Activated B cell treated with CpG ODN at 0.5 μM for 24 hours (primary cell): ENCODE measurements at regions not wholly inside any gene's neighbourhood (a gene's known extent, or its start where the extent isn't known, plus 50 kb on each side); places are given as distances from the start of the nearest gene placed in this dataset.

Experiments used
- ATAC-seq: fragments of 200-7000 bp; cut with Tn5 transposase; one replicate; pipeline ENCODE4 v1.10.0; 2021; ENCODE audit warnings: low read depth, mild to moderate bottlenecking, moderate library complexity
- CTCF ChIA-PET: fragments of 350-600 bp; sonication (Branson Sonifier 250); formaldehyde crosslinking; loops from one replicate; lab custom pipeline; 2021; ENCODE audit warnings: antibody characterized with exemption; lab: Charles Lee
- POLR2A ChIA-PET: fragments of 350-600 bp; sonication (Branson Sonifier 250); formaldehyde crosslinking; loops from one replicate; lab custom pipeline; 2021; ENCODE audit warnings: antibody characterized with exemption; lab: Charles Lee
- DNase-seq: peaks from one replicate; pipeline ENCODE4 v3.0.0; 2022
- H3K27ac Mint-ChIP-seq: one replicate; pipeline ENCODE4 v1.8.0; 2020; ENCODE audit warnings: mixed read lengths
- H3K27me3 Mint-ChIP-seq: one replicate; pipeline ENCODE4 v1.8.0; 2021; ENCODE audit warnings: mixed read lengths
- H3K36me3 Mint-ChIP-seq: one replicate; pipeline ENCODE4 v1.8.0; 2021; ENCODE audit warnings: low read depth, mixed read lengths
- H3K4me1 Mint-ChIP-seq: one replicate; pipeline ENCODE4 v1.8.0; 2021; ENCODE audit warnings: mixed read lengths
- H3K4me3 Mint-ChIP-seq: one replicate; pipeline ENCODE4 v1.8.0; 2020; ENCODE audit warnings: mild to moderate bottlenecking, mixed read lengths
- H3K9me3 Mint-ChIP-seq: one replicate; pipeline ENCODE4 v1.8.0; 2020; ENCODE audit warnings: mixed read lengths
- CTCF ChIP-seq: fragments of 200-600 bp; IDR thresholded peaks from one replicate; pipeline ENCODE4 v1.8.0; 2022; ENCODE audit warnings: antibody characterized with exemption, mild to moderate bottlenecking
- intact Hi-C: fragments of 100-400 bp; cut with micrococcal nuclease; formaldehyde crosslinking; loops from one replicate; pipeline ENCODE4 v1.15.1; 2024

GRCh38 chr7:152975076-152975475, 215.5 kb downstream of the ACTR3B start:
- intact Hi-C loops, result no loop called here
- Mint-ChIP-seq H3K36me3 (no peaks in the 10 kb centered on the region), H3K9me3 (no peaks in the 10 kb centered on the region), H3K27me3 (peaks cover 2% of the 10 kb centered on the region), H3K4me1 (no peaks in the 10 kb centered on the region), H3K4me3 (no peak overlapping the region), H3K27ac (no peak overlapping the region)
- DNase-seq (no peak), ATAC-seq (no peak)
- POLR2A ChIA-PET, result no interaction called here
- CTCF ChIA-PET, result no interaction called here
- no peak for TF ChIP-seq CTCF

GRCh38 chr7:152979376-152979775, 219.8 kb downstream of the ACTR3B start:
- intact Hi-C loops, result no loop called here
- Mint-ChIP-seq H3K4me3 (no peak overlapping the region), H3K27me3 (peaks cover 8% of the 10 kb centered on the region), H3K36me3 (no peaks in the 10 kb centered on the region), H3K9me3 (no peaks in the 10 kb centered on the region), H3K27ac (no peak overlapping the region), H3K4me1 (no peaks in the 10 kb centered on the region)
- TF ChIP-seq CTCF, result no peak
- ATAC-seq, result no peak
- DNase-seq, result no peak
- POLR2A ChIA-PET, result no interaction called here
- CTCF ChIA-PET, result no interaction called here

- no peaks in the 10 kb centered on the region for H3K9me3 Mint-ChIP-seq
Measured at GRCh38 chr7:152984421-152984820, 224.9 kb downstream of the ACTR3B start.

GRCh38 chr7:152986376-152986775, 226.8 kb downstream of the ACTR3B start:
- Mint-ChIP-seq H3K27ac (no peak overlapping the region), H3K9me3 (no peaks in the 10 kb centered on the region), H3K4me3 (no peak overlapping the region), H3K36me3 (no peaks in the 10 kb centered on the region), H3K4me1 (no peaks in the 10 kb centered on the region), H3K27me3 (peaks cover 3% of the 10 kb centered on the region)
- no peak for ATAC-seq
- CTCF ChIA-PET, result no interaction called here
- no peak for DNase-seq
- intact Hi-C loops, result no loop called here
- POLR2A ChIA-PET, result no interaction called here
- TF ChIP-seq CTCF, result no peak

More at GRCh38 chr7:152984421-152984820, 224.9 kb downstream of the ACTR3B start:
- intact Hi-C loops, result no loop called here
- no peak overlapping the region for H3K27ac Mint-ChIP-seq
- ChIA-PET CTCF (no interaction called here), POLR2A (no interaction called here)
- ATAC-seq, result no peak
- TF ChIP-seq CTCF, result no peak
- H3K27me3 Mint-ChIP-seq, result peaks cover 8% of the 10 kb centered on the region
- no peak for DNase-seq
- no peaks in the 10 kb centered on the region for H3K4me1 Mint-ChIP-seq
- no peak overlapping the region for H3K4me3 Mint-ChIP-seq
- no peaks in the 10 kb centered on the region for H3K36me3 Mint-ChIP-seq

GRCh38 chr7:152987656-152988055, 228.1 kb downstream of the ACTR3B start:
- no peaks in the 10 kb centered on the region for H3K27me3 Mint-ChIP-seq
- POLR2A ChIA-PET, result no interaction called here
- intact Hi-C loops, result no loop called here
- no peak overlapping the region for H3K4me3 Mint-ChIP-seq
- H3K9me3 Mint-ChIP-seq, result no peaks in the 10 kb centered on the region
- TF ChIP-seq CTCF, result no peak
- H3K27ac Mint-ChIP-seq, result no peak overlapping the region
- no peak for DNase-seq
- no peak for ATAC-seq
- H3K36me3 Mint-ChIP-seq, result no peaks in the 10 kb centered on the region
- CTCF ChIA-PET, result no interaction called here
- no peaks in the 10 kb centered on the region for H3K4me1 Mint-ChIP-seq
